ENCODE measurements at regions not wholly inside any gene's neighbourhood (a gene's known extent, or its start where the extent isn't known, plus 50 kb on each side); places are given as distances from the start of the nearest gene placed in this dataset.

- H3K4me1 Mint-ChIP-seq: no peaks in the 10 kb centered on the region
- no peak overlapping the region for H3K4me3 Mint-ChIP-seq
- H2AFZ ChIP-seq (ENCODE audit: insufficient read depth, low read depth, low read length, poor library complexity, severe bottlenecking): no peak overlapping the region
- no peak for DNase-seq
- H3K36me3 Mint-ChIP-seq: no peaks in the 10 kb centered on the region
- H3K9me3 Mint-ChIP-seq: peaks cover 0 to 12% (median 9%) of the 10 kb centered on the region in 7 donors
- no peaks in the 10 kb centered on the region for H3K79me2 ChIP-seq (ENCODE audit: insufficient read depth, low read length)
- H4K20me1 ChIP-seq (ENCODE audit: insufficient read depth, low read length): no peaks in the 10 kb centered on the region
- no peaks in the 10 kb centered on the region for H3K27me3 ChIP-seq (ENCODE audit: control insufficient read depth in 2 of 2, insufficient read depth in 2 of 2, low read length in 2 of 2)
- peaks cover 5 to 11% (median 6%) of the 10 kb centered on the region in 3 donors for H3K27me3 Mint-ChIP-seq (ENCODE audit: low read depth in 3 of 3)
- no peaks in the 10 kb centered on the region for H3K4me1 ChIP-seq (ENCODE audit: control insufficient read depth in 1 of 2, insufficient read depth in 2 of 2, low read length in 2 of 2)
- 84% methylated on average over 5 of the region's 5 CpGs for WGBS (ENCODE audit: insufficient coverage)
- no peaks in the 10 kb centered on the region for H3K36me3 ChIP-seq (replicated peaks in 1 of 2; ENCODE audit: control insufficient read depth in 1 of 2, insufficient read depth in 2 of 2, low read length in 2 of 2)
- no peak overlapping the region for H3K4me2 ChIP-seq (replicated peaks; ENCODE audit: extremely low read depth, low read length, poor library complexity, severe bottlenecking)
- H3K9me3 ChIP-seq (replicated peaks in 1 of 2; ENCODE audit: control insufficient read depth in 1 of 2, insufficient read depth in 1 of 2, low read length in 2 of 2): peaks cover 0 to 7% of the 10 kb centered on the region in 2 donors
- H3K27ac Mint-ChIP-seq: no peak overlapping the region
- no peak overlapping the region for H3K4me3 ChIP-seq (replicated peaks in 1 of 3; ENCODE audit: low read depth in 2 of 3, low read length in 3 of 3)
- TF ChIP-seq CTCF (IDR thresholded peaks at IDR 0.05): no peak
- H3K9ac ChIP-seq (ENCODE audit: insufficient read depth, low read length, poor library complexity, severe bottlenecking): no peak overlapping the region
- intact Hi-C loops (cut with micrococcal nuclease): no loop called here
- no peak overlapping the region for H3K27ac ChIP-seq (ENCODE audit: low read depth in 1 of 2, low read length in 2 of 2)
These were observed 94.6 kb upstream of the PTCH1 start for GRCh38 chr9:95611354-95611753.

- Histone ChIP-seq H4K20me1 (ENCODE audit: insufficient read depth, low read length) (no peaks in the 10 kb centered on the region), H3K27ac (ENCODE audit: low read depth in 1 of 2, low read length in 2 of 2) (no peak overlapping the region), H3K4me1 (ENCODE audit: control insufficient read depth in 1 of 2, insufficient read depth in 2 of 2, low read length in 2 of 2) (no peaks in the 10 kb centered on the region), H2AFZ (ENCODE audit: insufficient read depth, low read depth, low read length, poor library complexity, severe bottlenecking) (no peak overlapping the region), H3K27me3 (ENCODE audit: control insufficient read depth in 2 of 2, insufficient read depth in 2 of 2, low read length in 2 of 2) (no peaks in the 10 kb centered on the region), H3K9ac (ENCODE audit: insufficient read depth, low read length, poor library complexity, severe bottlenecking) (no peak overlapping the region), H3K79me2 (ENCODE audit: insufficient read depth, low read length) (no peaks in the 10 kb centered on the region), H3K9me3 (replicated peaks in 1 of 2; ENCODE audit: control insufficient read depth in 1 of 2, insufficient read depth in 1 of 2, low read length in 2 of 2) (peaks cover 0 to 7% of the 10 kb centered on the region in 2 donors), H3K36me3 (replicated peaks in 1 of 2; ENCODE audit: control insufficient read depth in 1 of 2, insufficient read depth in 2 of 2, low read length in 2 of 2) (no peaks in the 10 kb centered on the region), H3K4me3 (replicated peaks in 1 of 3; ENCODE audit: low read depth in 2 of 3, low read length in 3 of 3) (no peak overlapping the region), H3K4me2 (replicated peaks; ENCODE audit: extremely low read depth, low read length, poor library complexity, severe bottlenecking) (no peak overlapping the region)
- intact Hi-C loops (cut with micrococcal nuclease): no loop called here
- H3K4me1 Mint-ChIP-seq: no peaks in the 10 kb centered on the region
- H3K4me3 Mint-ChIP-seq: no peak overlapping the region
- no peak for DNase-seq
- peaks cover 3 to 11% (median 6%) of the 10 kb centered on the region in 3 donors for H3K27me3 Mint-ChIP-seq (ENCODE audit: low read depth in 3 of 3)
- no peak overlapping the region for H3K27ac Mint-ChIP-seq
- H3K9me3 Mint-ChIP-seq: peaks cover 0 to 12% (median 8%) of the 10 kb centered on the region in 7 donors
- WGBS (ENCODE audit: insufficient coverage): 97% methylated on average over 7 of the region's 16 CpGs
- no peak for TF ChIP-seq CTCF (IDR thresholded peaks at IDR 0.05)
- H3K36me3 Mint-ChIP-seq: no peaks in the 10 kb centered on the region
These were observed 93.4 kb upstream of the PTCH1 start for GRCh38 chr9:95610006-95610785.
